GM12874 (cell line): ENCODE measurements at regions not wholly inside any gene's neighbourhood (a gene's known extent, or its start where the extent isn't known, plus 50 kb on each side); places are given as distances from the start of the nearest gene placed in this dataset.

Experiments
- CTCF ChIP-seq: IDR thresholded peaks from 2 replicates; pipeline ENCODE4 v1.5.1; 2011; ENCODE audit warnings: low read depth, mild to moderate bottlenecking, control low read depth, low read length, moderate library complexity; ENCODE audit not compliant: insufficient read depth

GRCh38 chr13:21799671-21800070, 128.8 kb downstream of the FGF9 start:
- TF ChIP-seq CTCF = no peak

DNA sequence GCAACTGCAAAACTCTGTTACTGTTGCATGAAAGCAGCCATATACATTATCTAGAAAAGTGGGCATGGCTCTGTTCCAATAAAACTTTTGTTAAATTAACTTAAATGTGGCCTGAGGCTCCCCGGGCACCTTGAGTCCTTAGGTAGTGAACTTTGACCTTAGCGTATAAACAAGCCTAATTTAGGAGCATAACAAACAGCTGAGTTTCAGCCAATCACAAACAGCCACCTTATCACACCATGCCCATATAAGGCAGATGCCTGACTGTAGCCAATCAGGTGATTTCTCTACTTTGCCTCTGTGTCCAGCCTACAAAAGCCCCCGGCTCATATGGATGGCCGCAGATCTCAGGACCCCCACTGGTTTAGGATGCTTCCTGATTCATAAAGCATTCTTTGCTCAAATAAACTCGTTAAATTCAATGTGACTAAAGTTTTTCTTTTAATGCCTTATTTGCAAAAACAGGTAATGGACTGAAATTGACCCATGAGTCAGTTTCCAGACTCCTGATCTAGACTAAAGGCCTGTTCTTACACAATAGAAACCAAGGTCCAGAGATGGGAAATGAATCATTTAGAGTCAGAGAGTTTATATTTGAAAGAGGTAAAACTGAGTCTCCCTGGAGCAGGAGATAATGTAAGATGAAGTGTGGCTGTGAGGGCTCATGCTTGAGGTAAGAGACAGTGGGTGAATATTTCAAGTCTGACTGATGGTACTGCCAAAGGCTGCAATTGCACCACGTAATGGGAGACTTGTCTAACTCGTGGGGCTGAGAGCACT, 130.2 kb downstream of the FGF9 start:
- no peak for TF ChIP-seq CTCF

DNA sequence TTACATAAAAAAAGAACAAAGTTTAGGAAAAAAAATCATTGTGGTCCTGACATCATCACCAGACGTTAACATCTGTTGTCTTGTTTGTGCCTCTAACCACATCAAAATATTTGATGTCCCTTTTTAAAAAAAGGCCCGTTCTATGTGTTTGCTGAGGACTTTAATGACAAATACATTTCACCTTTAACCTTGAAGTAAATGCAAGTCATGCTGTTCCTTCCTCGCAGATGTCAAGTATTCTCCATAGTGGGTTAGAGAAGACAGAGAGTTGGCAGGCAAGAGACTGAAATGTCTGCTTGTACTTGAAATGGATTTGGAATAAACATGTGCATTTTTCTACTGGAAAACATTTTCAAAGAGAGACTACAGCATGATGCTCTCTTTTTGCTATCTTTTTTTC, 134.9 kb downstream of the FGF9 start:
- no peak for TF ChIP-seq CTCF

GRCh38 chr13:21812192-21812626, 141.3 kb downstream of the FGF9 start:
- TF ChIP-seq CTCF = no peak

DNA sequence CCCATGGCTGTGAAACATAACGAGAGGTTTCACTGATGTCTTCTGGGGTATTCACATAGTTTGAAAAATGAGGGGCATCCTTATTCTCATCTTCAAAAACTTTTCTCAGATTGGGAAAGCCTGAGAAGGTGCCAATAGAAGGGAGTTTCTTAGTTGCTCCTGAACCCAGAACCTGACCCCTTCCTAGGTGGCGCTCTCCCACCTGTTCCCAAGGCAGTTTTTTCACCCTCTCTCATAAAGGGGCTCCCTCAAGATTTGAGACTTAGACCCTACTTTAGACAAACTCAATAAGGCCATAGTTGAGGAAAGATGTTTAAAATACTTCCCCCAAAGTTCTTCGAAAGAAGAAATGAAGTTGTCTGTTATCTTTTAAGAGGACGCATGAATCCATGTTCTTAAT, 142.2 kb downstream of the FGF9 start:
- no peak for TF ChIP-seq CTCF

GRCh38 chr13:21813844-21814243, 143.0 kb downstream of the FGF9 start:
- TF ChIP-seq CTCF = no peak

DNA sequence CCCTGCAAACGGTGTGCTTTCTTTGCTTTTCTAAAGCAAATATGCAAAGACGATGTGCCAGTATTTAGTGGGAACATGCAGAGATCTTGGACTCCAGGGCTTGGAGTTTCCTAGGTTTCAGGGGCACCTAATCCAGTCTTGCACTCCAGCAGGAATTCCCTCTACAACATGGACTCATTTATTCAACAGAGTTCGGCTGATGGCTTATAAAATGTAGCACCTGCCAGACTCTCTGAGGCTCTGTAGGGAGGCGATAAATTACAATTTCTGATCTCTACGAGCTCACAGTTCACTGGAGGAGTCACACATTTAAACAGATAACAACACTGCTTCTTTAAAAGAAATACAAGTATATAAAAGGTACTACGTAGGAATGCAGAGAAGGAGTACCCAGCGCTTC, 143.7 kb downstream of the FGF9 start:
- TF ChIP-seq CTCF = no peak
